GM19455 (cell line): ENCODE measurements at regions not wholly inside any gene's neighbourhood (a gene's known extent, or its start where the extent isn't known, plus 50 kb on each side); places are given as distances from the start of the nearest gene placed in this dataset.
"Not testable (repeated sequence)": the region's sequence is repeated elsewhere in the genome, so short reads cannot be mapped to it uniquely, and the experiment has no call there.

Experiments
- ATAC-seq: cut with Tn5 transposase; IDR thresholded peaks from one replicate; pipeline ENCODE4 v1.9.1; 2021; ENCODE audit not compliant: unreplicated experiment

DNA sequence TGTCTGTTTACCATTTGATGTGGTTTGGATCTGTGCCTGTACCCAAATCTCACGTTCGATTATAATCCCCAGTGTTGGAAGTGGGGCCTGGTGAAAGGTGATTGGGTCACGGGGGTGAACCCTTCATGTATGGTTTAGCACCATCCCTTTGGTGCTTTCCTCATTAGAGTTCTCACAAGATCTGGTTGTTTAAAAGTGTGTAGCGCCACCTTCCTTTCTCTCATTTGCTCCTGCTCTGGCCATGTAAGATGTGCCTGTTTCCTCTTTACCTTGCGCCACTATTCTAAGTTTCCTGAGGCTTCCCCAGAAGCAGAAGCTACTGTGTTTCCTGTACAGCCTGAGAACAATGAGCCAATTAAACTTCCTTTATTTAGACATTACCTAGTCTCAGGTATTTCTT lies 610.7 kb upstream of the ADGRL3 start:
- no peak for ATAC-seq

DNA sequence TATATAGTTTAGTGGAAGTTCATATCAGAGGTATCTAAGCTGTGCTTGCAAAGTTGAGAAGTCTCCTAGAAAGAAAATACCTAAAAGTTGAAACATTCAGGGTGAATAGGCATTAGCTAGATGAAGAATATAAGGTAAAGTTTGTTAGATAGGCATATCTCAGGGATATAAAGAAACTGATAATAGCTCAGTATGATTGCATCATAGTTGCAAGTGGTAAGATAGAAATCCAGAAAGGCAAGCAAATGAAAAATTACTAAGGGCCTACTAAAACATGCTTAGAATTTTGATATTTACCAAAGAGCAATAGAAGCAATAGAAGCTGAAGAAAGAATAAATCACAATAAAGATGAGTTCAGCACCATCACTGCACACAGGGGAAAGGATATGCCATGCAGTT lies 610.0 kb upstream of the ADGRL3 start:
- no peak for ATAC-seq

DNA sequence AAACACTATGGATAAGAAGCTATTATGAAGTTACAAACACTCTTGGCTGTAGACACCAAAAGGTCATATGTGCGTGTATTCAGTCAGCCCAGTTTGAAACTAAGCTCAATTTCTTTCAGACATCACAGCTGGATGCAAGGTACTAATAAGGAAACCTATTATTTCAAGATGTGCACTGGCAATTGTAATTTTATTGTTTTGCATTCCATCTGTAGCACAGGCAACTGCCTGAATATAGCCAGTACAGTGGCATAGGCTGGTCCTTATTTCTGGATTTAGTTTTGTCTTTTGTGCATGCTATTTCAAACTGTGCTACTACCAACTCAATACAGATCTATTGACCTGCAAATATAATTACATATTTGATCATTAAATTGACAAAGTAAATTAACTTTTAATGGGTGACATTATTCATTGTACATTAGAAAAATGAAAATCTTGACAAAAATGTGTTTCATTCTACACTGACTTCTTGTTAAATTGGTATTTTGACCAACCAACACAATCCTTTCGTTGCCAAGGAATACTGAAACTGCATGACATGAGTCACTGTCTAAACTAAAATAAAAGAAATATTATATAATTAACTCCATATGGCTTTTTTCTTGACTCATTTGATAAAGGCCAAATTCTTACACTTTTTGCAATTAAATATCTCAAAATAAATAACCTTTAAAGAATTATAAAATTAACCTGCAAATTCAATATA lies 594.3 kb upstream of the ADGRL3 start:
- no peak for ATAC-seq

DNA sequence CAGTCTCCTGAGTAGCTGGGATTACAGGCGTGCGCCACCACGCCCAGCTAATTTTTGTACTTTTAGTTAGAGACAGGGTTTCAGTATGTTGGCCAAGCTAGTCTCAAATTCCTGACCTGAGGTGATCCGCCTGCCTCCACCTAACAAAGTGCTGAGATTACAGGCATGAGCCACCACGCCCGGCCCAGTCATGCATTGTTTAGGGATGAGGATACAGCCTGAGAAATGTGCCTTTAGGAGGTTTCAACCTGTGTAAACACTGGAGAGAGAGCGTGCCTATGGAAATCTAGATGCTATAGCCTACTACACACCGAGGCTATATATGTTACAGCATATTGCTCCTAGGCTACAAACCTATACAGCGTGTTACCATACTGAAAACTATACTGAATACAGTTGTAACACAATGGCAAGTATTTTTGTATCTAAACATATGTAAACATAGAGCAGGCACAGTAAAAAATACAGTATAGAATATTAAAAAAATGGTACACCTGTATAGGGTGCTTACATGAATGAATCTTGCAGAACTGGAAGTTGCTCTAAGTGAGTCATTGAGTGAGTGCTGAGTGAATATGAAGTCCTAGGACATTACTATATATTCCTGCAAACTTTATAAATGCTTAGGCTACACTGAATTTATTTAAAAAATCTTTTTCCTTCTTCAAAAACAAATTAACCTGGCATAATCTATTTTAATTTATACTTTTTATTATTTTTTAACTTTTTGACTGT lies 588.2 kb upstream of the ADGRL3 start:
- no peak for ATAC-seq

DNA sequence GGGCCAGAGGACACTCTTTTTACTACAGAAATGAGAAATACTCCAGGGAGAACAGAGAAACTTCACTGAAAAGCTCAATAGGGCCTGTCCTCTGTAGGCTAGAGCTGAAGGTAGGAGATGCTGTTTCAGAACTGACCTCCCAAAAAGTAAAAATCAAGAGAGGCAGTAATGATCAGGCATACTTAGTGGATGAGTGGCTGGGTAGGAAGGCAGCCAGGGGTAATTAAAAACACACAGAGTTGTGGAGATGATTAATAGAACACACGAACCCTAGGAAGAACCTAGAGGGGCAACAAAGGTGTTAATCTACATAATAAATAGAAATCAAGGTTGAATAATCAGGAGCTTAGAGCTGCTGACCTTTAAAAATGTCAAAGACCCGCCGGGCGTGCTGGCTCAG lies 582.4 kb upstream of the ADGRL3 start:
- ATAC-seq, result no peak

DNA sequence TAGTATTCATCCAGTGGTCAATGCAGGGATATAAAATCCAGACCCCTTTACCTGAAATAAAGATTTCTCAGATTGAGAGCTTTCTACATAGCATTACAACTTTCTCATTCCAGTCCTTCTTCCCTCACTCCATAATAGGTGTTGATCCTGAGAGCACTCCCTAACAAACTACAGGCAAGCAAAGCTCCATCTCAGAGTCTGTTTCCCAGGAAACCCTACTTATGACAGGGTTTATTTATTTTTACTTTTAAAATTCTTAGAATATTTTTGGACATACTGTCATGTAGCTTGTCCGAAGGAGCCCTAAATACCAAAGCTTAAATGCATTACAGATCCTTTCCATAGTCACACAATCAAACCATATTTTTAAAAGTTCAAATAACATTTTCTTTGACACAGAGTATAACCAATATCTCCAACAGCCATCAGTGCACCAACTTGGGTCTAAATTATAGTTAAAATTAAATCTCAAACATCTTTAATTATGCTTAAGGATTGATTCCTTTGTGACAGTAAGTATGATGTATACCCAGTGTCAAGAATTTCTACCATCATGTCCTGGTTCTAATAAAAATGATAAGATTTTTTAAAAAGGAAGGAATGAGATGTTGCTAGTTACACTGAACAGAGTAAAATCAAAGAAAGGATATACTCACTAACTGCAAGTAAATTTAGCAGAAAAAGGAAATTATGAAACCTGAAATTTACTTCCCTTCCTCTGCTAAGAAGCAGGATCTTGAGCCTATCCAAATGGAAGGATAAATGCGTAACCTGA lies 580.4 kb upstream of the ADGRL3 start:
- ATAC-seq, result no peak

DNA sequence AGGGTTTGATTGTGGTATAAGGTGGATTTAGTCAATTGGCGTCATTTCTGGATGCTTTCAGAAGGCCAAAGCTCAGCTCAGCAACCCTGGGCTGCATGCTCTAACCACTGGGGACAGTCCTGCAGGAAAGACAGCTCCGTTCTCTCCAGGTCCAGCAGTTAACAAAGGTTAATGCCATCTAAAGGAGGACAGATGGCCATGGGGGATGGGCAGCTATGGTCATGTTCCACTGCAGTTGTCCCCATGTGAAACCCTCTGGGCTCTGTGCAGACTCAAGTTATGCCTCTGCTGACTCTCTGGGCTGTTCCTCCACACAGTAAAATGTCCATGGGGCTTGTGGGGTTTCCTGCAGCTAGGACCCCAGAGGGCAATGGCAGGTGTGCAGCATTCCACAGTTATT lies 562.1 kb upstream of the ADGRL3 start:
- no peak for ATAC-seq

DNA sequence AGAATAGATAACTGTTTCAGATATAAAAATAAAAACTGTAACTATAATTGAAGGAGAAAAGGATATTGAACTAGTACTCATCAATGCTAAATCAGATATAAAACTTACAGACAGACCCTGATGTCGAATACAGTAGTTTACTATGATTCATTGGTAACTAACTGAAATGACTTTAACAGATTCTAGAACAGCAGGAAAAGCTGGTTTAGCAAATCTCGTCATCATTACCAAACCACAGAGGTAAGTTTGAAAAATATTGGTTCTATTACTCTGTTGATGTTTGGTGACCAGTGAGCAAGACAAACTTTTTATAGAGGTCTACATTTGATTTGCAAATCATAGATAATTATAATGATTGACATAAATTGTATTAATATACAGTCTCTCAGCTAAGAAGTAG lies 551.4 kb upstream of the ADGRL3 start:
- ATAC-seq, result no peak

DNA sequence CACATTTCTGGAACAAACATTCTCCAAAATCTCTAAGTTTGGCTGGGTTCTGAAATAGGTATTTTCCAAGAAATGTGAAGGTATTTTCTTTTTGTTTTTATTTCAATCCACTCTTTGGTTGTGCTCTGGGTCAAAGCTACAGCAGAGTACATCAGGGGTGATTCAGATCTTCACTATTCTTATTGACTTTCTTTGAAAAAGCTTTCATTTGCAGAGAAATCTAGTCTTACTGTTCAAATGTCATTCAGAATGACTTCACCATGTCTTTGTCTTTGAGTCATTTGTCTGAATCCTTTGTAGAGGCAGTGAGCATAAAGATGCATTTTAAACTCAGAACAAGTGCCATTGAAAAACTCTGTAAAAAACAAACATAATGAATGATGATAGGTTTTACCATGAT lies 547.2 kb upstream of the ADGRL3 start:
- no peak for ATAC-seq

DNA sequence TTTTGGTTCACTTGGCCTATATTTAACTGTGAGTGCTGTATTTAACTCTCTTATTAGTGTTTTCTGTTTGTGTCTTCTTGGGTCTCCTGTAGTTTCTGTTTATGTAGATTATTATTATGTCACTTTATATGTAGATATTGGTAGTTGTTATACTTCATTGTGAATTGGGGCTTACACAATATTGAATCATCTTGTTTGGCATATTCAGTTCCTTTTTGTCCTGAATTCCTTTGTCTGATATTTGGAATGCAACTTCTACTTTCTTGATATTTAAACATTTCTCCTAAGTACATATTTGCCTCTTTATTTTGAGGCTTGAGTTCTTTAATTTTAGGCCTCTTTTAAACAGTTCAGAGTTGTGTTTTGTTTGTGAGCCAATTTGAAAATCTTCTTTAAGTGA lies 544.8 kb upstream of the ADGRL3 start:
- no peak for ATAC-seq

DNA sequence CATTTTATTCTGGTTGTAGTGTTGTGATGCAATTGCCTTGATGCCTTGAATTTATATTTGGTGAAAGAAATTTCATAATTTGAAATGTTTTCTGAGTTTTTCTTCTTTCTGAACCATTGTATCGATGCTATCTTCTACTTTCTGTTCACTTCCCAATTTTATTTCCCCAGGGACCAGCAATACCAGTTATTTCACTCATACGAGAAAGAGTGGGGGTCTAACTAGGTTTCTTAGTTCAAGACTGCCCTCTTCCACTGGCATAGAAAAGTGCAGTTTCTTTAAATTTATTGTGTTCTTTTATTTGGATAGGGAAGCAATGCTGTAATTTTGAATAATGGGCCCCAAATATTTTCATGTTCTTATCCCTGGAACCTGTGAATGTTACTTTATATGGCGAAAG lies 544.0 kb upstream of the ADGRL3 start:
- ATAC-seq, result no peak

DNA sequence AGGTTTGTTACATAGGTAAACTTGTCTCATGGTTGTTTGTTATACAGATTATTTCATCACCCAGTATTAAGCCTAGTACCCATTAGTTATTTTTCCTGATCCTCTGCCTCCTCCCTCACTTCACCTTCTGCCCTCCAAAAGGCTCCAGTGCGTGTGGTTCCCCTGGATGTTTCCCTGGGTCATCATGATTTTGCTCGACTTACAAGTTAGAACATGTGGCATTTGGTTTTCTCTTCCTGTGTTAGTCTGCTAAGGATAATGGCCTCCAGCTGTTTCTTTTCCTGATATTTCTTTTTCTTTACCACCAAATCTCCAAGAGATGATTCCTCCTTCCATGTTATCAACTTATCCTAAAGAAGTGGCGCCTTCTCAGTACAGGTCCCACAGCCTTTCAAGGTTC lies 543.1 kb upstream of the ADGRL3 start:
- ATAC-seq, result no peak

DNA sequence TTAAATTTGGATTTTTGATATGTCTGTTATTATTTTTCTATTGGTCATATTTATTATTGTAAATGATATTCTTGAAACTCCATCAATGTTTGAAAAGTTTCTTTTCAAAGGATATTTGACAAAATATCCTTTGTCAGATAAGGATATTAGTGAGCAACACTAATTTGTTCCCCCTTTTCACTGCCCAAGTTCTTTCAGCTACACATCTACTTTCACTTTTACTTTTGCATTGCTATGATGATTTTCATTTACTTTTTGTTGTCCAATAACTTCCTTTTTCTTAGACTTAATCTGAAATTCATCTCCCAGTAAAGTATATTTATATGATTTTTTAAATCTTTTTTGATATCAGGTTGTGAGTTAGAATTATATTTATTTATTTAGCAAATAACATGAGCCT lies 542.3 kb upstream of the ADGRL3 start:
- ATAC-seq, result no peak

DNA sequence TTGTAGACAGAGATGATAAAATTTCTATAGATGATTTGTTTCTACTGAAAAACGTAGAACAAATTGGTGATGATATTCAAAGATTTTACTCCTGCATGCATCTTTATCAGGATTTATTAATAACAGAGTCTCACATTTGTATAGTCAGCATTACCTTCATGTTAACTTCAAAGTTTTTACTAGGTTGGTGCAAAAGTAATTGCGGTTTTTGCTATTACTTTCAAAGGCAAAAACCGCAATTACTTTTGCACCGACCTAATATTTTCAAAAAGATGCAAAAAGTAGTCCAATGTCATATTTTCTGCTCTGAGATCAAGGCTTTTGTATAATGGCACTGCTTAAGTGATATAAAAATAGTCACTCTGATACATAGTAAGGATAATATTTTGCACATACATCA lies 536.4 kb upstream of the ADGRL3 start:
- no peak for ATAC-seq

DNA sequence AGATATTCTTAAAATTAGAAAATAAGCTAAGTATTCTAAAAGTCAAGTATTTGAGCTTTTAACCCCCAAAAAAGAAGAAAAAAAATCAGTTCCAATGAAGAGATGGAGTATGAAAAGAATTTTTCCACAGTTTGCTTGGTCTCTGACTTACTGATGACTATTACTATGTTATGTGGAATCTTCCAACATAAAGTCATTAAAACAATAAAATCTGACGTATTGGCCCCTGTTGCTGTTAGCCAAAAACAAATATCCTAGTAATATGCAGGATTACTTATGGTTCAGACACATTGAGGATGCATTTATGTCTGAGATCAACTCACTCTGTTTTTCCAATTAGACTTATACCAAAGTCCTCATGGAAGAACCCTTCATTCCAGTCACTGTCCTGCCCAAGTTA lies 517.2 kb upstream of the ADGRL3 start:
- no peak for ATAC-seq

DNA sequence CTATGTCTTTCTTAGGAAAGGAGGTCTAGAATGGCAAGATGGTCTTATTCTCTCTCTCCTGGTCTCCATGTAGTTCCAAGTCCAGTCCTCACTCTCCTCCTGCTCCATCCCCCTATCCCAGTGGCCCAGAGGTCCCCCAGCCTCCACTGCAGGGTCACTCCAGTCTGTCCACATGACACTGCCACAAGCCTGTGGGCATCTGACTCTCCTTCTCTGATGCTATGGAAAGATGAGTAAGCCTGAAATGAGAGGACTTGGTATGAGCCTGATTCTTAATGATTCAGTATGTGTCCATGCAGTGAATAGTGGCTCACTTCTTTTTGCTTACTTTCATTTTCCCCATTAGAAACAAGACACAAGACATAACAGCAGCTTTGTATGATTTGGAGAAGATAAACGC lies 516.8 kb upstream of the ADGRL3 start:
- ATAC-seq, result no peak

DNA sequence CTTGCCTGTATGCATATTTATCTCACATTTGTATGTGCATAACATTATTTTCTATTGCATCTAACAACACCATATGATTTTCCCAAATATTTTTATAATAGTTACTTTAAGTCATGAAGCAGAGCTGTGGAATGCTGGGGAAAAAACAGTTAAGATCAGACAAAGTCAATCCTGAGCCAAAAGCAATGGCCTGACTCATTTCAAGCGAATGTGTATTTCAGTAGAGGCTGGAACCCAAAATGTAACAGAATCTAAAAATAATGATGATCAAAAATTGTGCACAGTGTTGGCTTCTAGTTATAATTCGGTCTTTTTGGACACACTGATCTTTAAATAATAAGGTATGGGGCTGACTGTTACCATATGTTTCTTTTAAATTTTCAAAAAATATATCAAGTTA lies 516.2 kb upstream of the ADGRL3 start:
- no peak for ATAC-seq

DNA sequence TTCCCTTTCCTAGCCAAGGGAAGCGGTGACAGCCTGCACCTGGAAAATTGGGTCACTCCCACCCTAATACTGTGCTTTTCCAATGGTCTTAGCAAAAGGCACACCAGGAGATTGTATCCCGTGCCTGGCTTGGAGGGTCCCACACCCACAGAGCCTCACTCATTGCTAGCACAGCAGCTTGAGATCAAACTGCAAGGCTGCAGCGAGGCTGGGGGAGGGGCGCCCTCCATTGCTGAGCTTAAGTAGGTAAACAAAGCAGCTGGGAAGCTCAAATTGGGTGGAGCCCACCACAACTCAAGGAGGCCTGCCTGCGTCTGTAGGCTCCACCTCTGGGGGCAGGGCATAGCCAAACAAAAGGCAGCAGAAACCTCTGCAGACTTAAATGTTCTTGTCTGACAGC lies 504.1 kb upstream of the ADGRL3 start:
- ATAC-seq, result not testable (repeated sequence)

DNA sequence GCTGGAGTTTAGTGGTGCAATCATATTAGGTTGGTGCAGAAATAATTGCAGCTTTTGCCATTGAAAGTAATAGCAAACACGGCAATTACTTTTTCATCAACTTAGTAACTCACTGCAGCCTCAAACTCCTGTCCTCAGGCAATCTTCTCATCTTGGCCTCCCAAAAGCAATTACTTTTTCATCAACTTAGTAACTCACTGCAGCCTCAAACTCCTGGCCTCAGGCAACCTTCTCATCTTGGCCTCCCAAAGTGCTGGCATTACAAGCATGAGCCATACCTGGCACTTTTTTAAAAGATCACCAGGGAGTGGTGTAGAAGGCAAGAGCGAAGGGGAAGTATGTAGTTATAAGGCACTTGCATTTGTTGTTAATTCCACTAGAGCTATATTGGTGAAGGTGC lies 491.1 kb upstream of the ADGRL3 start:
- ATAC-seq, result no peak

DNA sequence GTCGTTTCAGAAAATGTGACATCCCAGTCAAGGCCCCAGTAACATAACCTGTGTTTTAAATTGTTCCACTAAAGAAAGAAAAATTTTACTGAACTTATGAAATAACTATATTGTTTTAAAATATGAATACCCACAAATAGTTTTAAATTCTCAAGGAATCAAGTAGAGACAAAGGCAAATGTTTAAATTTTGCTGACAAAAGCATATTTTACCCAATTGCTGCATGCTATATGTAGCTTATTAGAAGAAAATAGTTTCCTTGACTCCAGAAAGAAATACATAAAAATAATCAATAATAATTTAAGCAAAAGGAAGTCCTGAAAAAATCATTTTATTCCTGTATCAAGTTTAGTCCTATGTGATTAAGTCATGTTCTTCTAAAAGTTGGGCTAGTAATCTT lies 481.3 kb upstream of the ADGRL3 start:
- ATAC-seq, result no peak

DNA sequence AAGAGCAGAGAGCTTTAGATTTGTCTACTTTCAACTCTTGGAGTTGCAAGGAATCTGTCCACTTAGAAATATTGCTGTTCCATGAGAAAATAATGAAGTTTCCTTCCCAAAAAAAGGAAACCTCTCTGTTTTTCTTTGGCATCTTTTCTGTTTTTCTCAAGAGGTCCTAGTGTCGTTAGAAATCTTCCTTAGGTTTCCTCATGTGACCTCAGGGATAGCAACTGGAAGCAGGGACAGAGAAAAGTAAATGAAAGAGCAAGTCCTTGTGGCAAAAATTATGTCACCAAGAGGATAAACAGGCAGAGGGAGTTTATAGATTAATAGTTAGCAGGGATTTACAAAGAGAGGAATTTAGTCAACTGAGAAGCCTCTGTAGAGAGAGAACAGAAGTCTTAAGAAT lies 478.4 kb upstream of the ADGRL3 start:
- no peak for ATAC-seq

DNA sequence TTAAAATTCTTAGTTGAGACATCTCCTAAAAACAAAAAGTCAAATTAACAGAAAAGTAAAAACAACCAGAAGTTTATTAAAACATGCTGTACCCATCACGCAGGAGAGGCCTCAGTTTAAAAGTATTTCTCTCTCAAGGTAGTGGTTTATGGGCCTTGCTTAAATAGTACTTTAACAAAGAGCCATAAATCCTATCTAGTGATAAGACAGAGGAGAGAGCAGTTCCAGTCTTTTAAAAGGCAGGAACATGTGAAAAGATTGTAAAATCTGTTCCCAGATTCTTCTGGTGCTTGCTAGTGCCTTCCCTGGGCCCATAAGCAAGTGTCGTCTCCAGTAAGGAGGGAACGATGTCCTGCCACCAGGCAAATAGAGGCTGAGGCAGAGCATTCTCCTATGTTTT lies 476.3 kb upstream of the ADGRL3 start:
- ATAC-seq, result no peak
